PC-9 (cell line): ENCODE measurements at regions not wholly inside any gene's neighbourhood (a gene's known extent, or its start where the extent isn't known, plus 50 kb on each side); places are given as distances from the start of the nearest gene placed in this dataset.

Source experiments
- BruUV-seq: library from RNA; stranded (reverse); fragments of 400-500 nt; replicated peaks from 2 replicates; lab custom pipeline; 2021; lab: Mats Ljungman, UMichigan
- CTCF ChIA-PET: fragments of 300-600 bp; sonication (Branson Sonifier 250); formaldehyde crosslinking; loops from one replicate; lab custom pipeline; 2022; ENCODE audit warnings: antibody characterized with exemption; lab: Charles Lee
- POLR2A ChIA-PET: fragments of 300-600 bp; sonication (Branson Sonifier 250); formaldehyde crosslinking; loops from one replicate; lab custom pipeline; 2022; ENCODE audit warnings: antibody characterized with exemption; ENCODE audit not compliant: unreplicated experiment; lab: Charles Lee
- DNase-seq, 2 experiments: peaks; one replicate each; pipeline versions ENCODE4 v3.0.0 to v3.0.0-alpha.2; 2015 to 2022; ENCODE audit warnings: mixed read lengths in 1 of 2
- H2AFZ ChIP-seq: fragments of 200-600 bp; sonication (generic); 2 replicates; pipeline ENCODE4 v1.8.1; 2017; ENCODE audit warnings: antibody characterized with exemption
- H3F3A ChIP-seq: fragments of 200-600 bp; sonication (generic); 2 replicates; pipeline ENCODE4 v1.8.1; 2017; ENCODE audit warnings: antibody characterized with exemption, mild to moderate bottlenecking, low read depth; ENCODE audit not compliant: insufficient read depth
- H3K27ac ChIP-seq: fragments of 200-600 bp; sonication (generic); 2 replicates; pipeline ENCODE4 v1.6.1; 2016; ENCODE audit warnings: mixed run types
- H3K27me3 ChIP-seq: fragments of 200-600 bp; sonication (generic); 2 replicates; pipeline ENCODE4 v1.6.1; 2016; ENCODE audit warnings: low read depth, mixed run types; ENCODE audit not compliant: insufficient read depth
- H3K36me3 ChIP-seq: fragments of 200-600 bp; sonication (generic); 2 replicates; pipeline ENCODE4 v1.6.1; 2016; ENCODE audit warnings: low read depth, mixed run types
- H3K4me1 ChIP-seq: fragments of 200-600 bp; sonication (generic); replicated peaks from 2 replicates; pipeline ENCODE4 v1.6.1; 2016; ENCODE audit warnings: mixed run types; ENCODE audit not compliant: insufficient read depth
- H3K4me2 ChIP-seq: fragments of 200-600 bp; sonication (generic); 2 replicates; pipeline ENCODE4 v1.6.1; 2017; ENCODE audit warnings: mixed run types
- H3K4me3 ChIP-seq: fragments of 200-600 bp; sonication (generic); 2 replicates; pipeline ENCODE4 v1.6.1; 2016; ENCODE audit warnings: mixed run types
- H3K79me2 ChIP-seq: fragments of 200-600 bp; sonication (generic); 2 replicates; pipeline ENCODE4 v1.6.1; 2017; ENCODE audit warnings: low read depth, mixed run types
- H3K9me2 ChIP-seq: fragments of 200-600 bp; sonication (generic); 2 replicates; pipeline ENCODE4 v1.8.1; 2017; ENCODE audit warnings: mild to moderate bottlenecking; ENCODE audit not compliant: insufficient read depth
- H3K9me3 ChIP-seq: fragments of 200-600 bp; sonication (generic); 2 replicates; pipeline ENCODE4 v1.8.1; 2016; ENCODE audit warnings: low read depth; ENCODE audit not compliant: insufficient read depth
- H4K20me1 ChIP-seq: fragments of 200-600 bp; sonication (generic); 2 replicates; pipeline ENCODE4 v1.8.1; 2017; ENCODE audit not compliant: insufficient read depth
- EZH2 ChIP-seq: fragments of 200-600 bp; sonication (generic); IDR thresholded peaks from 2 replicates; pipeline ENCODE4 v1.8.0; 2017; ENCODE audit warnings: antibody characterized with exemption, low read depth
- intact Hi-C: fragments of 100-400 bp; cut with micrococcal nuclease; formaldehyde crosslinking; loops from one replicate; pipeline ENCODE4 v1.10.0; 2022; ENCODE audit not compliant: unreplicated experiment
- TF ChIP-seq, protein P1 (sequence below): fragments of 200-600 bp; sonication (generic); conservative IDR thresholded peaks from 2 replicates; pipeline ENCODE4 v1.6.1; 2017; ENCODE audit warnings: mixed run types, antibody characterized with exemption, mild to moderate bottlenecking, moderate library complexity

DNA sequence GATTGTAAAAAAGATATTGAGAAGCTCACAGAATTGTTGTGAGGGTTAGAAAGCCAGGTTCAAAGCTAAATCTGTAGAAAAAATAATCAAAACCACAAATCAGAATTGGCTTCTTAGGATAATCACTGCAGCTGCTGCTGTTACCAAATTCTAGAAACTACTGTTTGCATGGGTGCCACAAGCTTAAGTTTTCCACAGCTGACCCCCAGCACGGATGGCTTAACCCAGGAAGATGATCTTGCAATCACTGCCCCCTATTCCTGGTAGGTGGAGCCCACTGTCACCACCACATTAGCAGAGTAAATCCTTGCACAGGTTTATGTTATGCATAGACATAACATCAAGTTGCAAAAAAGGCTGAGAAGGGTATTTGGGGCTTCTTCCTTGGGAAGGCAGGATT is 877.8 kb upstream of the ADGRL2 start:
- intact Hi-C loops: no loop called here
- no peak for TF ChIP-seq EZH2
- TF ChIP-seq, protein P1, sequence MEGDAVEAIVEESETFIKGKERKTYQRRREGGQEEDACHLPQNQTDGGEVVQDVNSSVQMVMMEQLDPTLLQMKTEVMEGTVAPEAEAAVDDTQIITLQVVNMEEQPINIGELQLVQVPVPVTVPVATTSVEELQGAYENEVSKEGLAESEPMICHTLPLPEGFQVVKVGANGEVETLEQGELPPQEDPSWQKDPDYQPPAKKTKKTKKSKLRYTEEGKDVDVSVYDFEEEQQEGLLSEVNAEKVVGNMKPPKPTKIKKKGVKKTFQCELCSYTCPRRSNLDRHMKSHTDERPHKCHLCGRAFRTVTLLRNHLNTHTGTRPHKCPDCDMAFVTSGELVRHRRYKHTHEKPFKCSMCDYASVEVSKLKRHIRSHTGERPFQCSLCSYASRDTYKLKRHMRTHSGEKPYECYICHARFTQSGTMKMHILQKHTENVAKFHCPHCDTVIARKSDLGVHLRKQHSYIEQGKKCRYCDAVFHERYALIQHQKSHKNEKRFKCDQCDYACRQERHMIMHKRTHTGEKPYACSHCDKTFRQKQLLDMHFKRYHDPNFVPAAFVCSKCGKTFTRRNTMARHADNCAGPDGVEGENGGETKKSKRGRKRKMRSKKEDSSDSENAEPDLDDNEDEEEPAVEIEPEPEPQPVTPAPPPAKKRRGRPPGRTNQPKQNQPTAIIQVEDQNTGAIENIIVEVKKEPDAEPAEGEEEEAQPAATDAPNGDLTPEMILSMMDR: no peak
- Histone ChIP-seq H3K36me3 (no peaks in the 10 kb centered on the region), H4K20me1 (no peaks in the 10 kb centered on the region), H3K4me3 (no peak overlapping the region), H2AFZ (no peak overlapping the region), H3K27me3 (no peaks in the 10 kb centered on the region), H3K9me3 (peaks cover 5% of the 10 kb centered on the region; the same call in 1 of the 2 replicates), H3K4me2 (no peak overlapping the region), H3K4me1 (no peaks in the 10 kb centered on the region), H3K27ac (no peak overlapping the region), H3F3A (no peaks in the 10 kb centered on the region), H3K79me2 (no peaks in the 10 kb centered on the region), H3K9me2 (no peaks in the 10 kb centered on the region)
- CTCF ChIA-PET: no interaction called here
- DNase-seq: no peak
- BruUV-seq: no TSS peak
- POLR2A ChIA-PET: no interaction called here

DNA sequence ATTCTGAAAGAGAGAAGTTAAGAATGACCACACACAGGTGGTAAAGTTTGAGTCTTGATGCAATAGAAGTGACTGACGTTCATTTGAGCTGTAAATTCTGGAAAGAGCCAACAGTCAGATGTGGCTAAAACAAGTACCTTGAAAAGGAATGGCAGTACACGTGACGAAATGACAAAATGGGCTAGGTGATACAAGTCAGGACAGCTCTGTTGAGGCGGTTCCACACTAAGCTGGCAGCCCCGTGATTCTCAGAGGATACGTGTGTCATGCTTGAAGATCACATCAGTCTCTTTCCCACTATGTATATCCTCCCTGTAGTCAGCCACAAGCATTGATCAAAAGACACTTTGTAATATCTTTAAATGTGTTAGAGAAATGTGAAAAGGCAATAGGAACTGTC is 881.3 kb upstream of the ADGRL2 start:
- Histone ChIP-seq H3K9me2 (no peaks in the 10 kb centered on the region), H3K27ac (no peak overlapping the region), H3K27me3 (no peaks in the 10 kb centered on the region), H3K36me3 (no peaks in the 10 kb centered on the region), H2AFZ (no peak overlapping the region), H3K4me3 (no peak overlapping the region), H3K4me1 (no peaks in the 10 kb centered on the region), H3K79me2 (no peaks in the 10 kb centered on the region), H3F3A (no peaks in the 10 kb centered on the region), H3K9me3 (no peaks in the 10 kb centered on the region; the same call in 1 of the 2 replicates), H4K20me1 (no peaks in the 10 kb centered on the region), H3K4me2 (no peak overlapping the region)
- TF ChIP-seq, protein P1: no peak
- TF ChIP-seq EZH2: no peak
- POLR2A ChIA-PET: no interaction called here
- no peak for DNase-seq
- CTCF ChIA-PET: no interaction called here
- intact Hi-C loops: no loop called here
- no TSS peak for BruUV-seq

DNA sequence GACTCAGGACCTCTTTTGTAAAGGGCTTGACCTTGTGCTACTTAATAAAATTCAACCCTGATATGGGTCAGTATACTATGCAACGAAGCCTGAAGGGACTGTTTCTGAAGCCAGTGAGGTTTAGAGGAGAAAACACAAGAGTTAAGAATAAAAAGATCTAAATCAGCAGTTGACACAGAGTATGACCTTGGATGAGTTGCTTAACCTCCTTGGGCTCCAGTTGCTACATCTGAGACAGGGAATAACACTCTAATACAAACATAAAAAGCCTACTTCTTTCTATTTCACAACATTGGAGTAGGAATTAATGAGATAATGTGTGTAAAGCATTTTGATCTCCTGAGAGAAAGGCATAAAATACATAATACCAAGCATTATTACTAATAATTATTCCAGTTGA is 882.4 kb upstream of the ADGRL2 start:
- DNase-seq: no peak
- no peaks in the 10 kb centered on the region; the same call in 1 of the 2 replicates for H3K9me3 ChIP-seq
- no peaks in the 10 kb centered on the region for H3F3A ChIP-seq
- CTCF ChIA-PET: no interaction called here
- POLR2A ChIA-PET: no interaction called here
- H3K27me3 ChIP-seq: no peaks in the 10 kb centered on the region
- no peak overlapping the region for H3K4me2 ChIP-seq
- no peak overlapping the region for H2AFZ ChIP-seq
- no peaks in the 10 kb centered on the region for H3K79me2 ChIP-seq
- H3K4me3 ChIP-seq: no peak overlapping the region
- no peaks in the 10 kb centered on the region for H3K4me1 ChIP-seq
- intact Hi-C loops: no loop called here
- H3K36me3 ChIP-seq: no peaks in the 10 kb centered on the region
- H3K27ac ChIP-seq: no peak overlapping the region
- no peak for TF ChIP-seq EZH2
- TF ChIP-seq, protein P1: no peak
- no peaks in the 10 kb centered on the region for H3K9me2 ChIP-seq
- BruUV-seq: no TSS peak
- no peaks in the 10 kb centered on the region for H4K20me1 ChIP-seq
